Peyer's patch (tissue), 4 donors: ENCODE measurements at regions not wholly inside any gene's neighbourhood (a gene's known extent, or its start where the extent isn't known, plus 50 kb on each side); places are given as distances from the start of the nearest gene placed in this dataset.

Experiments
- CTCF ChIP-seq, 6 experiments: fragments of 450-650 bp in 4 of 6; fragments of 200-600 bp in 2 of 6; sonication (generic) in 1 of 6; IDR thresholded peaks; one replicate each; pipeline ENCODE4 v1.5.1; 2017 to 2019; ENCODE audit warnings: antibody characterized with exemption in 6 of 6, mild to moderate bottlenecking in 3 of 6, moderate library complexity in 1 of 6
- POLR2A ChIP-seq, 2 donors: fragments of 450-650 bp; IDR thresholded peaks; one replicate each; pipeline ENCODE4 v1.5.1; 2017; ENCODE audit warnings: antibody characterized with exemption in 2 of 2, mild to moderate bottlenecking in 2 of 2, moderate library complexity in 2 of 2

GRCh38 chr15:52879145-52879544 lies 89.0 kb upstream of the ONECUT1 start:
- TF ChIP-seq CTCF (IDR thresholded peaks at IDR 0.05) = no peak
- TF ChIP-seq POLR2A (IDR thresholded peaks at IDR 0.05) = no peak
